ENCODE measurements at regions not wholly inside any gene's neighbourhood (a gene's known extent, or its start where the extent isn't known, plus 50 kb on each side); places are given as distances from the start of the nearest gene placed in this dataset.

DNA sequence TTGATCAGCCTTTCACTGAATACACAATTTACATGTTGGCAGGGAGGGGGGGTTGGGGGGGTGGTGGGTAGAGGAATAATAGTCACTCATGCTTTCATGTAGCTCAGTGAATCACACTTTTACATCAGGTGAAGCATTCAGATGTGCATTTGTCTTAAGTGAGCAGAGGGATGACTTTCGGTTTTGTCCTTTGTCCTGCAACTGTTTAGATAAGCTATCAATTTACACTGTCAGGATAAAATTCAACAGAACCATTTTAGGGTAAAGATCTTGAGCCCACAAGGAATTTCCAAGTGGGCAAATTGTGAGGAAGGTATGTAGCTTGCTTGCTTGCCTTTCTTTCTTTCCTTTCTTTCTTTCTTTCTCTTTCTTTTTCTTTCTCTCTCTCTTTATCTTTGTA lies 576.2 kb downstream of the MTRR start:
- Histone ChIP-seq H3K27me3 (ENCODE audit: low read length) (no peaks in the 10 kb centered on the region), H3K9me2 (replicated peaks; ENCODE audit: insufficient read depth, low read length) (no peaks in the 10 kb centered on the region), H3K9ac (ENCODE audit: low read length) (no peak overlapping the region), H3K36me3 (ENCODE audit: low read length) (no peaks in the 10 kb centered on the region), H4K20me1 (ENCODE audit: low read depth, low read length) (no peaks in the 10 kb centered on the region), H3K79me2 (ENCODE audit: insufficient read depth, low read length) (no peaks in the 10 kb centered on the region), H3F3A (ENCODE audit: insufficient read depth) (no peaks in the 10 kb centered on the region), H3K27ac (ENCODE audit: low read depth, low read length) (no peak overlapping the region), H3K4me2 (ENCODE audit: low read depth, low read length, poor library complexity, severe bottlenecking) (no peak overlapping the region), H3K9me3 (ENCODE audit: insufficient read depth, low read length) (no peaks in the 10 kb centered on the region), H3K4me3 (ENCODE audit: insufficient read depth, low read length, poor library complexity, severe bottlenecking) (no peak overlapping the region), H2AFZ (ENCODE audit: low read depth, low read length, severe bottlenecking) (no peak overlapping the region)
- no peak for TF ChIP-seq EZH2phosphoT487 (conservative IDR thresholded peaks at IDR 0.05; ENCODE audit: low read length)
- no peak for TF ChIP-seq CTCF (IDR thresholded peaks at IDR 0.05; ENCODE audit: insufficient read depth, low read length, poor library complexity, severe bottlenecking)

- no peak overlapping the region for H2AFZ ChIP-seq (ENCODE audit: low read depth, low read length, severe bottlenecking)
- H3K9ac ChIP-seq (ENCODE audit: low read length): no peak overlapping the region
- H3K79me2 ChIP-seq (ENCODE audit: insufficient read depth, low read length): no peaks in the 10 kb centered on the region
- H3K9me2 ChIP-seq (replicated peaks; ENCODE audit: insufficient read depth, low read length): no peaks in the 10 kb centered on the region
- no peak overlapping the region for H3K4me2 ChIP-seq (ENCODE audit: low read depth, low read length, poor library complexity, severe bottlenecking)
- H3K9me3 ChIP-seq (ENCODE audit: insufficient read depth, low read length): no peaks in the 10 kb centered on the region
- no peak for TF ChIP-seq EZH2phosphoT487 (conservative IDR thresholded peaks at IDR 0.05; ENCODE audit: low read length)
- no peak for TF ChIP-seq CTCF (IDR thresholded peaks at IDR 0.05; ENCODE audit: insufficient read depth, low read length, poor library complexity, severe bottlenecking)
- no peak overlapping the region for H3K4me3 ChIP-seq (ENCODE audit: insufficient read depth, low read length, poor library complexity, severe bottlenecking)
- no peaks in the 10 kb centered on the region for H3K27me3 ChIP-seq (ENCODE audit: low read length)
- no peaks in the 10 kb centered on the region for H4K20me1 ChIP-seq (ENCODE audit: low read depth, low read length)
- H3F3A ChIP-seq (ENCODE audit: insufficient read depth): no peaks in the 10 kb centered on the region
- no peak overlapping the region for H3K27ac ChIP-seq (ENCODE audit: low read depth, low read length)
- no peaks in the 10 kb centered on the region for H3K36me3 ChIP-seq (ENCODE audit: low read length)
These were observed 577.2 kb downstream of the MTRR start for GRCh38 chr5:8446179-8446578.

DNA sequence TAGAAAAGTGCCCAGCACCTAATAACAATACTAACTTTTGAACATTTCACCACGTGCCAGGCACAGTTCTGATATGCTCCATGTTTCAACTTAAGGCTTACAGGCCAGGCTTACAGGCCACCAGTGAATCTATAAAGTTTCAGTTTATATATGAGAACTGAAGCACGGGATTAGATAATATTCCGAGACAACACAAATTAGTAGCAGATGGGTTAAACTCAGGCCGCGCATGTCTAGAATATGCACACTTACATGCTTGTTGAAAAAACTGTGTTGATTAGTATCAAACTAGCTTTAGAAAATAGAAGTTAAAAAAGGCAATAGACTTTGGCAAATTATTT lies 587.9 kb downstream of the MTRR start:
- no peaks in the 10 kb centered on the region for H3K79me2 ChIP-seq (ENCODE audit: insufficient read depth, low read length)
- H3K9ac ChIP-seq (ENCODE audit: low read length): no peak overlapping the region
- H4K20me1 ChIP-seq (ENCODE audit: low read depth, low read length): no peaks in the 10 kb centered on the region
- no peak overlapping the region for H3K4me3 ChIP-seq (ENCODE audit: insufficient read depth, low read length, poor library complexity, severe bottlenecking)
- no peak overlapping the region for H3K27ac ChIP-seq (ENCODE audit: low read depth, low read length)
- no peaks in the 10 kb centered on the region for H3K9me3 ChIP-seq (ENCODE audit: insufficient read depth, low read length)
- no peaks in the 10 kb centered on the region for H3K27me3 ChIP-seq (ENCODE audit: low read length)
- TF ChIP-seq EZH2phosphoT487 (conservative IDR thresholded peaks at IDR 0.05; ENCODE audit: low read length): no peak
- no peak for TF ChIP-seq CTCF (IDR thresholded peaks at IDR 0.05; ENCODE audit: insufficient read depth, low read length, poor library complexity, severe bottlenecking)
- H3K36me3 ChIP-seq (ENCODE audit: low read length): no peaks in the 10 kb centered on the region
- no peak overlapping the region for H2AFZ ChIP-seq (ENCODE audit: low read depth, low read length, severe bottlenecking)
- H3K9me2 ChIP-seq (replicated peaks; ENCODE audit: insufficient read depth, low read length): no peaks in the 10 kb centered on the region
- no peaks in the 10 kb centered on the region for H3F3A ChIP-seq (ENCODE audit: insufficient read depth)
- no peak overlapping the region for H3K4me2 ChIP-seq (ENCODE audit: low read depth, low read length, poor library complexity, severe bottlenecking)
